ENCODE measurements at regions not wholly inside any gene's neighbourhood (a gene's known extent, or its start where the extent isn't known, plus 50 kb on each side); places are given as distances from the start of the nearest gene placed in this dataset.

- no peak for TF ChIP-seq CTCF (IDR thresholded peaks at IDR 0.05)
- TF ChIP-seq POLR2A (IDR thresholded peaks at IDR 0.05): no peak
- no peak for TF ChIP-seq POLR2AphosphoS5 (IDR thresholded peaks at IDR 0.05)
- TF ChIP-seq EP300 (IDR thresholded peaks at IDR 0.05): no peak
Observed at GRCh38 chr5:142204219-142204618, 95.6 kb downstream of the NDFIP1 start.

All from suprapubic skin (tissue), 4 donors.